ENCODE measurements at regions not wholly inside any gene's neighbourhood (a gene's known extent, or its start where the extent isn't known, plus 50 kb on each side); places are given as distances from the start of the nearest gene placed in this dataset.

- Mint-ChIP-seq H3K27ac (no peak overlapping the region), H3K36me3 (peaks cover 2% of the 10 kb centered on the region), H3K4me1 (no peaks in the 10 kb centered on the region), H3K4me3 (no peak overlapping the region), H3K9me3 (peaks cover 0 to 8% (median 2%) of the 10 kb centered on the region in 3 donors), H3K27me3 (no peaks in the 10 kb centered on the region)
Observed at GRCh38 chr6:102327697-102328225, 934.3 kb downstream of the GRIK2 start.

- Mint-ChIP-seq H3K4me1 (no peaks in the 10 kb centered on the region), H3K4me3 (no peak overlapping the region), H3K27ac (no peak overlapping the region), H3K36me3 (no peaks in the 10 kb centered on the region), H3K27me3 (no peaks in the 10 kb centered on the region), H3K9me3 (peaks cover 2 to 6% (median 6%) of the 10 kb centered on the region in 3 donors)
Observed at GRCh38 chr6:102313699-102314098, 920.2 kb downstream of the GRIK2 start.

GRCh38 chr6:102309700-102310099 lies 916.2 kb downstream of the GRIK2 start:
- peaks cover 0 to 19% (median 10%) of the 10 kb centered on the region in 3 donors for H3K9me3 Mint-ChIP-seq

GRCh38 chr6:102300350-102300749 lies 906.8 kb downstream of the GRIK2 start:
- H3K4me3 Mint-ChIP-seq: no peak overlapping the region
- peak overlapping the region in 1 of 3 donors; percentile 83 for H3K27ac Mint-ChIP-seq
- peaks cover 2 to 19% (median 4%) of the 10 kb centered on the region in 3 donors for H3K9me3 Mint-ChIP-seq
- H3K27me3 Mint-ChIP-seq: no peaks in the 10 kb centered on the region
- H3K4me1 Mint-ChIP-seq: no peaks in the 10 kb centered on the region
- H3K36me3 Mint-ChIP-seq: no peaks in the 10 kb centered on the region

More at GRCh38 chr6:102309700-102310099, 916.2 kb downstream of the GRIK2 start:
- Mint-ChIP-seq H3K4me1 (no peaks in the 10 kb centered on the region), H3K36me3 (no peaks in the 10 kb centered on the region), H3K27ac (no peak overlapping the region), H3K4me3 (no peak overlapping the region), H3K27me3 (no peaks in the 10 kb centered on the region)

GRCh38 chr6:102298051-102298450 lies 904.5 kb downstream of the GRIK2 start:
- H3K27me3 Mint-ChIP-seq: no peaks in the 10 kb centered on the region
- H3K9me3 Mint-ChIP-seq: peaks cover 2 to 9% (median 4%) of the 10 kb centered on the region in 3 donors
- no peak overlapping the region for H3K4me3 Mint-ChIP-seq
- H3K27ac Mint-ChIP-seq: no peak overlapping the region
- no peaks in the 10 kb centered on the region for H3K36me3 Mint-ChIP-seq
- no peaks in the 10 kb centered on the region for H3K4me1 Mint-ChIP-seq
